Tongue (tissue), 1 donor: ENCODE measurements at regions not wholly inside any gene's neighbourhood (a gene's known extent, or its start where the extent isn't known, plus 50 kb on each side); places are given as distances from the start of the nearest gene placed in this dataset.
"Not testable (repeated sequence)": the region's sequence is repeated elsewhere in the genome, so short reads cannot be mapped to it uniquely, and the experiment has no call there.

ENCODE experiments used
- DNase-seq: peaks from one replicate; pipeline ENCODE4 v3.0.0-alpha.2; 2015

- DNase-seq, result no peak
Measured at GRCh38 chr3:167102071-167102470, 278.0 kb downstream of the ZBBX start.

- no peak for DNase-seq
Measured at GRCh38 chr3:167100651-167101050, 279.4 kb downstream of the ZBBX start.

DNA sequence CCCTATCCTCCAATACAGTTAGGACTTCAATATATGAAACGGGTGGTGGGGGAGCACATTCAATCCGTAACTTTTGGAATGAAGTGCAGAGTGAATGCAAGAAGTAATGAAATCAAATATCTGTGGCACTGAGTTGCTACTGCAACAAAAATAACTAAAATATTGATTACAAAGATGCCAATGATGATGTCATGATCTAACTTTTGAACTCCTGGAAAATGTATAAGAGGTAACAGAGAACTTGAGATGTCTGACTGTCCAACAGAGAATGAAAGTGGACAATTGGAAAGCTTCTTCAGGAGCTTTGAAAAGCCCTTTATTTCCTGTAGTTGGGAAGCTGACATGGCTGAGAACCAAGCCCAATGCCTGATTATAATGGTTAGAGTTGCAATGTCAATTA, 279.9 kb downstream of the ZBBX start:
- DNase-seq, result no peak

DNA sequence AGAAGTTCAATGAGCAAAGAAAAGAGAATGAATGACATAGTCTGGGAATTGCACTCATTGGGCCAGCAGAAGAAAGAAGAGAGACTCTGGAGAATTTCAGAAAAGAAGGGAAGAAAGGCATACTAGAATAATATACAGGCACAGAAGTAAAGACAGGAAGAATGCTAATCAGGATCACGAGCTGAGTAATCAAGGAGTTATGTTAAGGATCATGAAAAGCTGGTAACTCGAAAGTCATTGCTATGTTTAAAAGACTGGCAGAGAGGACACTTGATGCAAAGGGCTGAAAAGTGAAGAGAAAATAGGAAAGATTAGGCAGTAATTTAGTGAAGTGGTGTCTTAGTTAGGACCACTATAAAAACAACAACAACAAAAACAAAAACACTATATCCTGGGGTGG, 284.1 kb downstream of the ZBBX start:
- no peak for DNase-seq

- DNase-seq, result no peak
Measured at GRCh38 chr3:167094632-167095031, 285.5 kb downstream of the ZBBX start.

DNA sequence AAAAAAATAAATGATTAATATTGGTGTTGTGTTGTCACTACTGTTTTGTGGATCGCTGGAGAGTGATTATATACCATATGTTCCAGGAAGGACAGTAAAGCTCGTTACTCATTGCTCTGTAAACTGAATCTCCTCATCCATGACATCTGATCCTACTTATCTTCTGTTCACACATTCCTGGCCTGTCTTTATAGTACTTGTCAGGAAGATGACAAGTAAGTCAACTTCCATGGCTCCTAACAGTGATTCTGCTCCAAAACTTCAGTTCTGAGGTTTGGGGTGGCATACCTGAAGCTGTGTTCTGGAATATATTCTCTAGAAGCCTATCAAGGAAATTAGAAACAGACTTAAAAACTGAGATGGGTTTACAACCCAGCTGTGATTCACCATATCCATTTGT, 288.9 kb downstream of the ZBBX start:
- peak; percentile 31 for DNase-seq

DNA sequence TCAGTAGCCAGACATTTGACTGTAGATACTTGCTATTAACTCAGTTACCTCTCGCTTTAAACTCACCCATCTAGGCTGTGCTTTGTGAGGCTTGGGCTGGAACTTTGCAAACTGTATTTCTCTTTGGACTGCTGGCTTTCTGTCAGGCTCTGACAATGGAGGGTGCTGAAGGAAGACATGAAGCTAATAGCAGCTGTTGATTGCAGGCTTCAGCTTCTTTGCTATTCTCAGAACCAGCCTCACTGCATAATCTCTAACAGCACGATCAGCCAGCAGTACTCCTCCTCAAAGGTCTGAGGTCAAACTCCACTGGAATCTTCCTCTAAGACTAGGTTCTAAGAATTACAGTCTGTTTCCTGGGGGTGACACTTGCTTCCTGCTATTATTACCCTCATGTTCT, 295.6 kb downstream of the ZBBX start:
- peak; percentile 49 for DNase-seq

- no peak for DNase-seq
Measured at GRCh38 chr3:167078070-167078622, 302.0 kb downstream of the ZBBX start.

- no peak for DNase-seq
Measured at GRCh38 chr3:167067787-167068161, 312.3 kb downstream of the ZBBX start.

DNA sequence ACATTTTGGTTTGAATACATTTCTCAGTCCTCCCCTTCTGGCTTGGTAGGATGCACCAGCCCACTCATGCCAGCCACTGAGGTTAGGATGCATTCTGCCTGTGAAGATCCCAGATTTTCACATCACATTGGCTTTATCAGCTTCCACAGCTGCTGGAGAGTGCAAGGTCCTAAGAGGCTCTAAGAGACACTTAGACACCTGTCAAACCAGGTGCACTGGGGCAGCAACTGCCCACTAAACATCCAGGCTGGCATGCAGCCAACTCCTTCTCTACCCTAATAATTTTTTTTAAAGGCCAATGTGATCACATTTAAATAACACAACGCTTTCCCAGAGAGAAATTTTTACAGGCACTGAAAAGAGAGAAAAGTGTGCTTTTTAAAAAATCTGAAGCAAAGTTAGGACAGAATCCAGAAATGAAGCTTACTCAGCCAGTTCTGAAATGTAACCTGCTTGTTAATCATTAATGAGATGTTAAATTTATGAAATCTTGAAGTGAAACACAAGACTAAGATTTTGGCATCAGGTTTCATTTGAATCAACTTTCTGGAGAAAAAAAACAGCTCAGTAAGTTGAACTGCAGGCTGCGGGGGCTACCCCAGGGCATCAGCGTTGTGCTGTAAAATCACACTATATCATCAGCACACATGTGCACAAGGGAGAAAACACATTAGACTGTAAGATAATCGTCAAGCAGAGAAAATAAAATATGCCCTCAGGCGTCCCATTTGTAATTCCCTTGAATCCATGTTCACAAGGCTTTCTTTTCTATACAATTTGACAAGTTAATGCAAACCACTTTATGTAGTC, 312.9 kb downstream of the ZBBX start:
- peak; percentile 82 for DNase-seq

GRCh38 chr3:167057581-167057980, 322.5 kb downstream of the ZBBX start:
- DNase-seq, result peak; percentile 6

- peak; percentile 72 for DNase-seq
Measured at GRCh38 chr3:167054926-167055325, 325.2 kb downstream of the ZBBX start.

DNA sequence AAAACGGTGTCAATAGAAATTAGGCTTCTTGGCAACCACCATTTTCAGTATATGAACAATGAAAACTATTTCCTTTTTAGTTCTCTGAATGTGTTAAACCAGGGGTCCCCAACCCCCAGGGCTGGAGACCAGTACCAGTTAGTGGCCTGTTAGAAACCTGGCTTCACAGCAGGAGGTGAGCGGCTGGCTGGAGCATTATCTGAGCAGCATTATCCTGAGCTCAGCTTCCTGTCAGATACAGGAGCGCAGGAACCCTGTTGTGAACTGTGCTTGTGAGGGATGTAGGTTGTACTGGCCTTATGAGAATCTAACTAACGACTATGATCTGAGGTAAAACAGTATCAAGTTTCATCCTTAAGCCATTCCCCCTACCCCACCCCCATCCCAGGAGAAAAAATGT, 328.7 kb downstream of the ZBBX start:
- DNase-seq, result no peak

- DNase-seq, result no peak
Measured at GRCh38 chr3:167033866-167034265, 346.2 kb downstream of the ZBBX start.

- peak; percentile 79 for DNase-seq
Measured at GRCh38 chr3:167032267-167032876, 347.7 kb downstream of the ZBBX start.

DNA sequence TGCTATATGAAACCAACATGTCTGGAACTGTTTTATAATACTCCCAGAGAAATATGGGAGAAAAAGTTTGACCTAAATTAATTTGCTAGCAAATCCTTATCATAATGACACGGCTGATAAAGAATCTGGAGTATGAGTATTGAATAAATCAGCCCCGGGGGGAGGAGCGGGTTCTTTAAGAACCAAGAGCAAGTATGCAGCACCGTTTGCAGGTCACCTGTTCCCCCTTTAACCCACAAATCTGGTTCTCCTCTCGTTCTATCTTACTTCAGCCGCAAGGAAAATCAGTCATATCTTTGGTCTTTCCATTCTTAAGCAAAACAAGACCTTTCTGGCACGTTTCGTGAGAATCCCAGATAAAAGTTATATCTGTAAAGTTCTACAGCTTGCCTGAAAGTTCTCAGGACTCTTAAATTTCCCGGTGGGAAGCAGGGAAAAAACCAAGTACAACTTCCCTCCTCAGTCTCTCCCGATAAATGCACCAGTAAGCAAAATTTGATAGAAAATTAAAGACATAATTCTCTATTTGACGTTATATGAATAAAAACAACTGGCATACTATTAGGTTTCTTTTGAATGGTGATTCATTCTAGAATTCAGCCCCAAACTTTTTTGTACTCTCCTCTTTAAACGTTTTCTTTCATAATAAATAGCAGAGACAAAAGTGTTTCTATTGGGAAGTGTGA, 348.6 kb downstream of the ZBBX start:
- no peak for DNase-seq

- DNase-seq, result no peak
Measured at GRCh38 chr3:167030082-167030725, 349.9 kb downstream of the ZBBX start.

DNA sequence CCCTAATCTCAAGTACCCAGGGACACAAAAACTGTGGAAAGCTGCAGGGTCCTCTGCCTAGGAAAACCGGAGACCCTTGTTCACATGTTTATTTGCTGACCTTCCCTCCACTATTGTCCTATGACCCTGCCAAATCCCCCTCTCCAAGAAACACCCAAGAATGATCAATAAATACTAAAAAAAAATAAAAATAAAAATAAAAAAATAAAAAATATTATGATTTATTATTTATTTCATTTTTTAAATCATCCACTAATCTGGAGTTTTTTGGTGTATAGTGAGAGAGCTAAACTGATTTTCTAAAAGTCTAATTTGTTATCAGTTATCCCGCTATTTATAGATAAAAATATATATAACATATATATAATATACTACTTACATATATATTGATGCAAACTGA, 360.6 kb downstream of the ZBBX start:
- not testable (repeated sequence) for DNase-seq

GRCh38 chr3:167018591-167019111, 361.4 kb downstream of the ZBBX start:
- not testable (repeated sequence) for DNase-seq

DNA sequence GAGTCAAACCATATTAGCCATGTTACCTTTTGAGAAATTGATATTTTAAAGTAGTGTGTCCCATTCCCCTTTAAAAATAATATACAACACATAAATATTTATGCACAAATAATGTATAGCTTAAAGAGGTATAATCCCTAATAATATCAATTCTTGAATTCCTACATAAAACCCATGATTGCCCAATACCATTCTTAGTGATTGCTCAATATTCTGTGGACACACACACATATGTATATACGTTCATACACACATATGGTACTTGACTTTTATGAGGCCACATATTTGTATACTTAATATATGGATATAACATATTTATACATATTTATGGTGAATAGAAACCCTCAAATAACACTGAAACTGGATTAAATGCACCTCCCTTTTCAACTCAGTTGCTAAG, 367.4 kb downstream of the ZBBX start:
- no peak for DNase-seq

DNA sequence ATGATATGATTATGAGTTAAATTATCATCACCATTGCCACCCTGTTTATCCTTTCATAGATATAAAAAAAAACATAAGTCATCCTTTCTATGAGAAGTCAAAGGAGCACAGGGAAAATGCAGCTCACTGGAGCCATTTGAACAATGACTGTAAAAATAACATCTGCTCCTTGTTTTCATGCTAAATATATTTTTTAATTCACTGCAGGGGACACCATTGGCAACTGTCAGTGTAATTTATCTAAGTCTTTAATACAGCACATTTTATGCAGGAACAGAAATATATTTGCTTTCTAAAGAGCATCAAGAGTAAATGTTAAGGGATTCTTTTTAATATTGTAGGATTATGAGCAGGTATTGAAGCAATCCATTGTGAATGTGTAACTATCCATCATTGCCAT, 371.3 kb downstream of the ZBBX start:
- DNase-seq, result no peak

DNA sequence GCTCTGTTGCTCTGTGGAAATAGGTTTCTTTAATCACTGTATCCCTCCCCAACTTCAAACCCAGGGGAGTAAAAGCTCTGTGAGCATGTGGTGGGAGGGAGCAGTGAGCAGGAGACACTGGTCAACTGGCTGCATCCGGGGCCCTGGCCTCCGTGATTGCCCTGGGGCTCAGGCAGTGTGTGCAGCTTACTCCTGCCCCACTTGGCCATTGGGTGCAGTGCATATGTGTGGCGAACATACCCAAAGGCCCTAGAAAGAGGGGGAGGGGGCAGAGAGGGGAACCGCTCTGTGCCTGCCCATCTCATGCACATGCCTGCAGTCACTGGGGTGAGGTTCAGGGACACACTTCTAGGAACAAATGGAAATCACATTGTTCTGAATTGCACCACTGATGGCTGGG, 378.7 kb downstream of the ZBBX start:
- no peak for DNase-seq
